ENCODE measurements at regions not wholly inside any gene's neighbourhood (a gene's known extent, or its start where the extent isn't known, plus 50 kb on each side); places are given as distances from the start of the nearest gene placed in this dataset.

GRCh38 chr9:119559056-119559455, 189.8 kb upstream of the BRINP1 start:
- Histone ChIP-seq H3K9me3 (ENCODE audit: control insufficient read depth, insufficient read depth, low read length) (no peaks in the 10 kb centered on the region), H3K4me3 (ENCODE audit: low read length) (no peak overlapping the region), H3K27me3 (ENCODE audit: control insufficient read depth, insufficient read depth, low read length) (peaks cover 3% of the 10 kb centered on the region), H3K4me1 (ENCODE audit: control insufficient read depth, insufficient read depth, low read length) (peaks cover 5% of the 10 kb centered on the region), H3K27ac (ENCODE audit: low read length) (no peak overlapping the region), H3K36me3 (ENCODE audit: control insufficient read depth, insufficient read depth, low read length) (no peaks in the 10 kb centered on the region)
- H3K36me3 Mint-ChIP-seq: no peaks in the 10 kb centered on the region
- no peak overlapping the region for H3K4me3 Mint-ChIP-seq
- intact Hi-C loops (cut with micrococcal nuclease): loop anchor here (10.0 kb wide), 1 partner anchor 916 kb away; no protein-coding TSS in a partner anchor
- H3K9me3 Mint-ChIP-seq: peaks cover 0 to 2% of the 10 kb centered on the region in 2 donors
- TF ChIP-seq CTCF (IDR thresholded peaks at IDR 0.05): no peak
- DNase-seq (no peak), ATAC-seq (no peak)
- H3K27me3 Mint-ChIP-seq (ENCODE audit: low read depth in 2 of 2): peaks cover 6% of the 10 kb centered on the region in 2 donors
- no peaks in the 10 kb centered on the region for H3K4me1 Mint-ChIP-seq
- no peak overlapping the region for H3K27ac Mint-ChIP-seq

GRCh38 chr9:119556129-119556875, 187.1 kb upstream of the BRINP1 start:
- H3K27ac Mint-ChIP-seq: no peak overlapping the region
- no peak overlapping the region for H3K4me3 Mint-ChIP-seq
- peak; percentile 33 for TF ChIP-seq CTCF (IDR thresholded peaks at IDR 0.05)
- intact Hi-C loops (cut with micrococcal nuclease): loop anchor here (10.0 kb wide), 1 partner anchor 918 kb away; no protein-coding TSS in a partner anchor
- no peak overlapping the region for H3K4me3 ChIP-seq (ENCODE audit: low read length)
- DNase-seq (peak; percentile 16 to 27), ATAC-seq (peak in 2 of 3 donors; percentile 53 to 70)
- peaks cover 5% of the 10 kb centered on the region for H3K4me1 ChIP-seq (ENCODE audit: control insufficient read depth, insufficient read depth, low read length)
- H3K27me3 ChIP-seq (ENCODE audit: control insufficient read depth, insufficient read depth, low read length): peaks cover 3% of the 10 kb centered on the region
- no peaks in the 10 kb centered on the region for H3K36me3 Mint-ChIP-seq
- peaks cover 6% of the 10 kb centered on the region in 2 donors for H3K27me3 Mint-ChIP-seq (ENCODE audit: low read depth in 2 of 2)
- no peaks in the 10 kb centered on the region for H3K4me1 Mint-ChIP-seq
- peaks cover 0 to 2% of the 10 kb centered on the region in 2 donors for H3K9me3 Mint-ChIP-seq
- no peak overlapping the region for H3K27ac ChIP-seq (ENCODE audit: low read length)
- WGBS (ENCODE audit: insufficient coverage): 11% methylated on average over 31 of the region's 31 CpGs
- H3K36me3 ChIP-seq (ENCODE audit: control insufficient read depth, insufficient read depth, low read length): no peaks in the 10 kb centered on the region
- H3K9me3 ChIP-seq (ENCODE audit: control insufficient read depth, insufficient read depth, low read length): no peaks in the 10 kb centered on the region

- DNase-seq: no peak
- intact Hi-C loops (cut with micrococcal nuclease): no loop called here
- no peak for ATAC-seq
- WGBS (ENCODE audit: insufficient coverage): 79% methylated on average over 3 of the region's 3 CpGs
- TF ChIP-seq CTCF (IDR thresholded peaks at IDR 0.05): no peak
- Histone ChIP-seq H3K27me3 (ENCODE audit: control insufficient read depth, insufficient read depth, low read length) (no peaks in the 10 kb centered on the region), H3K27ac (ENCODE audit: low read length) (no peak overlapping the region), H3K4me1 (ENCODE audit: control insufficient read depth, insufficient read depth, low read length) (no peaks in the 10 kb centered on the region), H3K36me3 (ENCODE audit: control insufficient read depth, insufficient read depth, low read length) (no peaks in the 10 kb centered on the region), H3K9me3 (ENCODE audit: control insufficient read depth, insufficient read depth, low read length) (no peaks in the 10 kb centered on the region), H3K4me3 (ENCODE audit: low read length) (no peak overlapping the region)
- Mint-ChIP-seq H3K27ac (no peak overlapping the region), H3K36me3 (no peaks in the 10 kb centered on the region), H3K4me1 (no peaks in the 10 kb centered on the region), H3K9me3 (peaks cover 0 to 5% of the 10 kb centered on the region in 2 donors), H3K4me3 (no peak overlapping the region), H3K27me3 (ENCODE audit: low read depth in 2 of 2) (no peaks in the 10 kb centered on the region)
Observed at GRCh38 chr9:119544492-119544891, 175.3 kb upstream of the BRINP1 start.

- DNase-seq: no peak
- Histone ChIP-seq H3K27me3 (ENCODE audit: control insufficient read depth, insufficient read depth, low read length) (no peaks in the 10 kb centered on the region), H3K27ac (ENCODE audit: low read length) (no peak overlapping the region), H3K4me3 (ENCODE audit: low read length) (no peak overlapping the region), H3K9me3 (ENCODE audit: control insufficient read depth, insufficient read depth, low read length) (no peaks in the 10 kb centered on the region), H3K4me1 (ENCODE audit: control insufficient read depth, insufficient read depth, low read length) (no peaks in the 10 kb centered on the region), H3K36me3 (ENCODE audit: control insufficient read depth, insufficient read depth, low read length) (no peaks in the 10 kb centered on the region)
- no peak for TF ChIP-seq CTCF (IDR thresholded peaks at IDR 0.05)
- H3K27ac Mint-ChIP-seq: no peak overlapping the region
- H3K27me3 Mint-ChIP-seq (ENCODE audit: low read depth in 2 of 2): no peaks in the 10 kb centered on the region
- ATAC-seq: no peak
- H3K36me3 Mint-ChIP-seq: no peaks in the 10 kb centered on the region
- intact Hi-C loops (cut with micrococcal nuclease): no loop called here
- WGBS (ENCODE audit: insufficient coverage): 79% methylated on average over 2 of the region's 3 CpGs
- peaks cover 0 to 4% of the 10 kb centered on the region in 2 donors for H3K9me3 Mint-ChIP-seq
- no peak overlapping the region for H3K4me3 Mint-ChIP-seq
- no peaks in the 10 kb centered on the region for H3K4me1 Mint-ChIP-seq
Observed at GRCh38 chr9:119537138-119537537, 167.9 kb upstream of the BRINP1 start.
